SH-SY5Y (cell line): ENCODE measurements at regions not wholly inside any gene's neighbourhood (a gene's known extent, or its start where the extent isn't known, plus 50 kb on each side); places are given as distances from the start of the nearest gene placed in this dataset.

Experiments
- GATA2 ChIP-seq: IDR thresholded peaks from 2 replicates; pipeline ENCODE4 v1.6.1; 2011; ENCODE audit warnings: mild to moderate bottlenecking, low read depth, low read length
- GATA3 ChIP-seq: IDR thresholded peaks from 2 replicates; pipeline ENCODE4 v1.6.1; 2011; ENCODE audit warnings: low read depth, mild to moderate bottlenecking, low read length, moderate library complexity

- TF ChIP-seq GATA3, result no peak
- TF ChIP-seq GATA2, result no peak
These were observed 118.0 kb upstream of the BARHL2 start for GRCh38 chr1:90834886-90835660.

DNA sequence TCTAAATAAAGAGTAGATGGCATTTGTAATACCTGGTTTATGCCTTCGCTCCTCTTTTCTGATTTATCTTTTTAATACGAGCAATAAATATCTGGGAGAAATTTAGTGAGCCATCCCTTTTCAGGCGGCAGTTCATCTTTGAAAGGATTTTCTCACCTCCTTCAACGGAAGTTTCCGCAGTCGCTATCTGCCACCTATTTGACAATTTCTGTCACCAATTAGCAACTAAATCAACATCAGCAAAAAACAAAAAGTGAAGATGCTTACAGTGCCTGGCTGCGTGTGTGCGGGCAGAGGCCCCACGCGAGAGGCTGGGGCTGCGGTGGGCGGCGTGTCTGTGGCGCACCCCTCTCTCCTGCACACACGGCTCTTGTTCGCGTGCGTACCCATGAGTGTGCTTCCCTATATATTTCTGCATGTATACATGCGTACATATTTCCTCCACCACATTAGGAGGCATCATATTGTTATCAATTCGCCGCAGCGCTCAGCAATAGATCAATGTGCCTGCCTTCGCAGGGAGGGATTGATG is 117.3 kb upstream of the BARHL2 start:
- TF ChIP-seq GATA3 (no peak), GATA2 (no peak)

GRCh38 chr1:90833466-90834110 is 116.5 kb upstream of the BARHL2 start:
- TF ChIP-seq GATA3 (no peak), GATA2 (no peak)

DNA sequence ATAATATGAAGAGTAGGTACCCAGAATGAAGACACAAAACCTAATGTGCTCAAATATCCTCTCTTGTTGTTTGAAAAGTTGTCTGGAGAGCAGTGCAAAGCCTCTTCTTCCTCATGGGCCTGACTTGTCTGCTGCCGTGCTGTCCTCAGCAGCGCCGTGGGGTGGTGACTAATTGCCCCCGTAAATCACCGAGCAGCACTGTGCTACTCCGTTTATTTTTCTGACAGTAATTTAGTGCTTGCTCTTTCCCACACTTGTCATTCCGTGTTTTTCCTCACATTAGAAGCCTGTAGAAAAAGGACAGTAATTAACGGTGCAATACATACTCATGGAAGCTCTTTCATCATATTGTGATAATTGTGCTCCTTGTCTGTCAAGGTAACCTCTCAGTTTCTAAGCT is 114.8 kb upstream of the BARHL2 start:
- no peak for TF ChIP-seq GATA2
- no peak for TF ChIP-seq GATA3

- TF ChIP-seq GATA2, result 0 out of 2 replicates have a peak, but pooled peaks have one; percentile 27
- TF ChIP-seq GATA3, result no peak
These were observed 109.7 kb upstream of the BARHL2 start for GRCh38 chr1:90826834-90827233.

GRCh38 chr1:90826024-90826423 is 108.9 kb upstream of the BARHL2 start:
- TF ChIP-seq GATA2 (no peak), GATA3 (no peak)

DNA sequence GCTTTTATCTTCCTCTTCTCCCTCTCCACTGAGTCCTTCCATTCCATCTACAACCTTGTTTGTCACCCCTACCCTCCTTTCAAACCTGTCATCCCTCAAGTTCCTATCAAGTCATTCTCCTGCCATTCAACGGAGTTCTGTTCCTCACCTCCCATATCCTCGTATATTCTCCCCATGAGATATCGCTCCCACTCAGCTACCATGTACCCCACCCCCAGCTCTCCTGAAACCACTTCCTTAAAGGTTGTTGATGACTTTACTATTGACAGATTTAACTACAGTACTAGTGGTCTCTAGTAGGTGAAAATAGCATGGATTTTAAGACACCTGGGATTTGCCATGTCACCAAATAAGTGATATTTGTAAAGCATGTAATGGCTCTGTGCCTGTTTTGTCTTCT is 107.4 kb upstream of the BARHL2 start:
- TF ChIP-seq GATA3 (no peak), GATA2 (no peak)

- TF ChIP-seq GATA3 (no peak), GATA2 (no peak)
These were observed 106.6 kb upstream of the BARHL2 start for GRCh38 chr1:90823686-90824085.

GRCh38 chr1:90821788-90822359 is 104.8 kb upstream of the BARHL2 start:
- TF ChIP-seq GATA3 (no peak), GATA2 (no peak)

DNA sequence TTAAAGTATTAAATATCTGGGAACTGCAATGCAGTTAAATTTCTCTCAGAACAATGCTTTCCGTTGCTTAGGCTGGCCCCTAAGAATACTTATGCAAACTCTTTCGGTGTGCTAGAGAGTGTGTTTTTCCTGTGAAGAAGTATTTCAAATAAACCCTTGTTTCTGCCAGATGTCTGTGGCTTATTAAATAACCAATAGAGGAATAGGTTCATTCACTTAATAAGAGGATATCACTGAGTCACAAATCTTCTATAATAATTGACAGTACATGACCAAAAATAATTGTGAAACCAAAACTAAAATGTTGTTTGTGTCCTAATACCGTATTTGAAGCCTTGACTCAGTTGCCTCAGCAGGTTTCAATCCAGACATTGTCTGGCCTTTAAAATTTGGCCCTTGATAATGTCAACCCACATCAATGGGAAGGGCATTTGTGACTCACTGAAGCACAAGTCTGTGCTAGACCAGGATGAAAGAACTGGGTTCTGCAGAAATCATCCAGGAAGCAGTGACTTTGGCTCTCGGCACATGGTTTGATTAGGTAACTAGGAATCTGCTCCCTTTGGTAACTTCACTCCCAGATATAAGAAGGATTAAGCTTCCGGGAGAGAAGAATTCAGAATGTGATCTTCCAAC is 104.2 kb upstream of the BARHL2 start:
- TF ChIP-seq GATA3 (no peak), GATA2 (no peak)

DNA sequence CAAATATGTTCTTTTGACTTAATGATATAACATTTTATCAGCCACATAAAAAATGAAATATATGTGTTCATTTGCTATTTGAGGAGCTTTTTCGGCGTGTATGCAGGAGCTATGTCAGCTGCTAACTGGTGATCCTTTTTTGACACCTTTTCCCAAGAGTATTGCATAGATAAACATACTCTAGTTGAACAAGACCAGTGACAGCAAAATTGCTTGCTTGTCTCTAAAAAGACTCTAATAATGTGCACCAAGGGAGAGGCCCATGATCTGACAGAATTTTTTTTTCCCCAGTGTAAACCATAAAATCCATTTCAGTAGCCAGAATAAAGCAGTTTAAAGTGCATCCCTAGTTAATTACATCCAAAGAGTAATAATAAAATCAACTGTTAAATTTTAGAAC is 103.6 kb upstream of the BARHL2 start:
- no peak for TF ChIP-seq GATA2
- TF ChIP-seq GATA3, result no peak

GRCh38 chr1:90817399-90817798 is 100.3 kb upstream of the BARHL2 start:
- TF ChIP-seq GATA3 (no peak), GATA2 (no peak)

GRCh38 chr1:90810681-90811080 is 93.6 kb upstream of the BARHL2 start:
- TF ChIP-seq GATA3, result no peak
- TF ChIP-seq GATA2, result no peak

DNA sequence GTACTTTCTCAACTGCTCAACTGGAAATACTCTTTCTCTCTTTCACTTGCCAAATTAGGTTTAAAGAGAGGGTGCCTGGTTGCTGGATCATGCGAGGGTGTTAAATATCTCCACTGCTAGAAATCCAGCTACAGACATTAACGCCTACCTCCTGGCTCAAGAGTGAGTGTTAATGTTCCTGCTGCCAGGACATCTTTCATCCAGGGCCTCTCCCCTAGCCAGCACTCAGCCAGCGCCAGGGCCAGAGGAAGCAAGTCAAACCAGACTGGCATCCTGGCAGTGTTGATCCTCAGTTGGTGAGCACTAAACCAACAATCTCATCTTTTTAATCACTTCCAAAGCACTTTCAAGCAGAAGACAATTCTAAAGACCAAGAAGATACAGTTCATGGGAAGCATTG is 92.9 kb upstream of the BARHL2 start:
- TF ChIP-seq GATA3 (no peak), GATA2 (no peak)
